ENCODE measurements at regions not wholly inside any gene's neighbourhood (a gene's known extent, or its start where the extent isn't known, plus 50 kb on each side); places are given as distances from the start of the nearest gene placed in this dataset.

GRCh38 chr1:24989082-24989481 is 59.0 kb upstream of the RUNX3 start:
- DNase-seq (ENCODE audit: low spot score in 2 of 2) (no peak), ATAC-seq (no peak)
- Mint-ChIP-seq H3K27ac (peak overlapping the region; percentile 10 to 93), H3K9me3 (peaks cover 4 to 6% of the 10 kb centered on the region in 2 donors), H3K36me3 (peaks cover 7 to 9% of the 10 kb centered on the region in 2 donors)

- H3K9me3 Mint-ChIP-seq: peaks cover 4 to 6% of the 10 kb centered on the region in 2 donors
- peak overlapping the region; percentile 63 to 82 for H3K27ac Mint-ChIP-seq
- DNase-seq (ENCODE audit: low spot score in 2 of 2): no peak
- peaks cover 7 to 9% of the 10 kb centered on the region in 2 donors for H3K36me3 Mint-ChIP-seq
- ATAC-seq: no peak
Observed at GRCh38 chr1:24988558-24988912, 58.5 kb upstream of the RUNX3 start.

- Mint-ChIP-seq H3K27ac (peak overlapping the region; percentile 63 to 82), H3K9me3 (peaks cover 4 to 6% of the 10 kb centered on the region in 2 donors), H3K36me3 (peaks cover 7 to 9% of the 10 kb centered on the region in 2 donors)
- DNase-seq (ENCODE audit: low spot score in 2 of 2) (no peak), ATAC-seq (peak; percentile 56 to 73)
Observed at GRCh38 chr1:24987875-24988557, 57.9 kb upstream of the RUNX3 start.

- DNase-seq (ENCODE audit: low spot score in 2 of 2) (no peak), ATAC-seq (no peak)
- peak overlapping the region in 1 of 2 donors; percentile 82 for H3K27ac Mint-ChIP-seq
- H3K9me3 Mint-ChIP-seq: peaks cover 4 to 6% of the 10 kb centered on the region in 2 donors
- peaks cover 7 to 9% of the 10 kb centered on the region in 2 donors for H3K36me3 Mint-ChIP-seq
Observed at GRCh38 chr1:24987424-24987823, 57.3 kb upstream of the RUNX3 start.

DNA sequence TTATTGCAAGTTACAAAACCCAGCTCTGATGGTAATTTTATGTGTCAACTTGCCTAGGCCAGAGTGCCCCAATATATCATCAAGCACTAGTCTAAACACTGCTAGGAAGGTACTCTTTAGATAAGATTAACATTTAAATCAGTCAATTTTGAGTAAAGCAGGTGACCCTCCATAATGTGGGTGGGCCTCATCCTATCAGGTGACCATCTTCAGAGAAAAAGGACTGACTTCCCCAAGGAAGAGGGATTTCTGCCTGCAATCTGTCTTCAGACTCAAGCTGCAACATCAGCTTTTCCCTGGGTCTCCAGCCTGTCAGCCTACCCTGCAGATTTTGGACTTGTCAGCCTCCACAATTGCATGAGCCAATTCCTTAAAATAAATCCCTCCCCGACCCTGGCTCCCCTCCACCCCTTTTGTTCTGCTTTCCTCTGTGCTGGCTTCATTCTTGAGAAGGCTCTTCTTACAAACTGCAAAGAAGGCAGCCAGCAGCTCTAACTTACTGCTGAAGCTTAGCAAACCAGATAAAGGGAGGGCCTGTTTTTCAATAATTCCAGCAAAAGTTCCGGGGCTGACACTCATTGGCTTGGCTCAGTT is 56.4 kb upstream of the RUNX3 start:
- DNase-seq (ENCODE audit: low spot score in 2 of 2) (no peak), ATAC-seq (no peak)
- peaks cover 7 to 9% of the 10 kb centered on the region in 2 donors for H3K36me3 Mint-ChIP-seq
- peak overlapping the region in 1 of 2 donors; percentile 74 for H3K27ac Mint-ChIP-seq
- peaks cover 4 to 6% of the 10 kb centered on the region in 2 donors for H3K9me3 Mint-ChIP-seq

DNA sequence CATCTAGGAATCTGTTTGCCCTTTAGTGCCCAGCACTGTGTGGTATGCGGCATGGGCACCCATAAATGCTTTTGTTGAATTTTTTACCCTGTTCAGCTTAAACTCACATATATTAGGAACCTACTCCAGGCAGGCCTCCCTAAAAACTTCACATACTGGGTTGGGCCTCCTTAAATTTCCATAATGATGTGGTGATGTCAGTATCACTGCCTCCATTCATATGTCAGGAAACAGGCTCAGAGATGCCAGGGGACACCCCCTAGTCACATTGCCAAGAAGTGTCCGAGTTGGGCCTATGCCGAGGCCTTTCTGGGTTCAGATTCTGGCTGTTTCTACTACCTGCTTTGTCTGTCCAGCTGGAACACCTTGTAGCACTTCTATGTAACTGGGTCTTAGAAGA is 55.7 kb upstream of the RUNX3 start:
- H3K27ac Mint-ChIP-seq: peak overlapping the region in 1 of 2 donors; percentile 74
- H3K9me3 Mint-ChIP-seq: peaks cover 4 to 6% of the 10 kb centered on the region in 2 donors
- no peak for DNase-seq (ENCODE audit: low spot score in 2 of 2)
- H3K36me3 Mint-ChIP-seq: peaks cover 7 to 9% of the 10 kb centered on the region in 2 donors
- ATAC-seq: no peak

DNA sequence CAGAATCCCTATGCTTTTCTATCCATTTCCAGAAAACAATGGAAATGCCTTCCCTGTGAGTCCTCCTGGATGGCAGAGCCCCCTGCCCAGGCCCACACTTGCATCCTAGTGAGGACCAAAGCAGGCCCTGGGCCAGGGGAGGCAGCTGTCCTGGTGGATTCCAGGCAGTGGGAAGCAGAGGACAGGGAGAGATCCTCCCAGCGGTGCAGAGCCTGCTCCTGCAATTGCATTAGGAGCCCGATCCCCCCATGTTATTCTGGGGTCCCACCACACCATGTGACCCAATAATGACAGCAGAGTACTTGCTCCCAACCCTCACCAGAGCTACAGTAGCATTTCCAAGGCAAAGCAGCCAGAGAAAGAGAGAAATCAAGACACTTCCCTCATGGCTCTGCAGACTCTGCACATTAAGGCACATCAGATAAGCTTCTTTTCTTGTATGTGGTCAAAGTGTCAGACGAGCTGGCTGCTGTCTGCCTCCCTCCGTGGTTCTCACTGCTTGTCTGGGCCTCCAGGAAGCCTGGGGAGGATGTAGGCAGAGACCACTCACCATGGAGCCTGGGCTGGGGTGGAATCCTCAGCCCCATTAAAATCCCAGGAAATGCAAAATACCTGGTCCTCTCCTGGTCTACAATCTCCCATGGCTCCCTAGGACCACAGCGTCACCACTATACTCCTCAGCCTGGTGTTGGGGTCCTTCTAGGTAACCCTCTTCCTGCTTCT is 54.9 kb upstream of the RUNX3 start:
- DNase-seq (ENCODE audit: low spot score in 2 of 2): no peak
- Mint-ChIP-seq H3K27ac (peak overlapping the region in 1 of 2 donors; percentile 74), H3K9me3 (peaks cover 4 to 6% of the 10 kb centered on the region in 2 donors), H3K36me3 (peaks cover 7 to 9% of the 10 kb centered on the region in 2 donors)
- no peak for ATAC-seq

- H3K27ac Mint-ChIP-seq: peak overlapping the region in 1 of 2 donors; percentile 86
Observed at GRCh38 chr1:24984300-24984699, 54.2 kb upstream of the RUNX3 start.

DNA sequence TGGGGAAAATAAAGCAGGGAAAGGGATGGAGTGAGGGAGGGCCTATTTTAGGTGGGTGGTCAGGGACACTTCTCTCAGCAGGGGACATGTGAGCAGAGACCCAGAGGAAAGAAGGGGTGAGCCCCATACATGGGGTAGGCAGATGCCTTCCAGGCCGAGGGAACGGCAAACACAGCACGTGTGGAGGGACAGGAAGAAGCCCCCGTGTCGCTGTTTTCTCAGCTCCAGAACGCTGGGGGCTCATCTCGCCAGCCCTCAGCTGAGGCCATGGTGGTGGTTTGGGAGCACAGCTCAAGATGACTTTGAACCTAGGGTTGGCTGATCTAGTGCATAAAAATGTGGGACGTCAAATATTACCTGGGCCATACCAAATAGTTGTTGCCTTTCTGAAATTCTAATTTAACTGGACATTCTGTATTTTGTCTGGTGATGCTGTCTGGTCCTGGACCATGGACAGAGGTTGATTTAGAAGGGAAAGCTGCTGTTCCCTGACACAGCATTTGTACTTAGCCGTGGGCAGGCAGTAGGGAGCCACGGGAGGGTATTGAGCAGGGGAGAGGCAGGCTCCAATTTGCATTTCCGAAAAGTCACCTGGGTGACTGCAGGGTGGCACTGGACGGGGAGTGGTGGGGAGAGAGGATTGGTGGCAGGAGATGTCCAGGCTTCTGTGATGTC is 53.1 kb upstream of the RUNX3 start:
- ATAC-seq: no peak
- peaks cover 5% of the 10 kb centered on the region in 2 donors for H3K9me3 Mint-ChIP-seq
- no peak for DNase-seq (ENCODE audit: low spot score in 2 of 2)
- H3K27ac Mint-ChIP-seq: peak overlapping the region; percentile 19 to 86
- H3K36me3 Mint-ChIP-seq: peaks cover 7 to 9% of the 10 kb centered on the region in 2 donors

More at GRCh38 chr1:24984300-24984699, 54.2 kb upstream of the RUNX3 start:
- Mint-ChIP-seq H3K36me3 (peaks cover 7 to 9% of the 10 kb centered on the region in 2 donors), H3K9me3 (peaks cover 4 to 6% of the 10 kb centered on the region in 2 donors)
- no peak for DNase-seq (ENCODE audit: low spot score in 2 of 2)
- no peak for ATAC-seq

DNA sequence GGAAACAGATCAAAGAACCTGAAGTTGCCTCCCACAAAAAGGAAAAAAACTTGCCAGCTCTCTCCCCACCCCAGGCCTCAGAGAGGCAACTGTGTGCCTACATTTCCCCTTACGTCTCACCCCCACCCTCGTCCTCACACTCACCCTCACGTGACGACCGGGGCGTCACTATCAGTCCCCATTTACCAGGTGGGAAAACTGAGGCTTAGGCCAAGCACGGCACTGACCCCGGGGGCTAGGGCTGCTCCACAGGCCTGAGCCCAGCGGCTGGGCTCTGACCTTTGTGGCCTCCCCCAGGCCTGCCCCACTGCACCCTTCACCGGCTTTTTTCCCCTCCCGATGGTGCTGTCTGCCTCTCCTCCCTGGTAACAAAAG is 51.5 kb upstream of the RUNX3 start:
- Mint-ChIP-seq H3K9me3 (peaks cover 4 to 11% of the 10 kb centered on the region in 2 donors), H3K27ac (peak overlapping the region; percentile 86 to 94), H3K36me3 (peaks cover 11 to 13% of the 10 kb centered on the region in 2 donors)
- peak in 1 of 2 donors; percentile 78 for DNase-seq (ENCODE audit: low spot score in 2 of 2)
- ATAC-seq: peak; percentile 47 to 81

DNA sequence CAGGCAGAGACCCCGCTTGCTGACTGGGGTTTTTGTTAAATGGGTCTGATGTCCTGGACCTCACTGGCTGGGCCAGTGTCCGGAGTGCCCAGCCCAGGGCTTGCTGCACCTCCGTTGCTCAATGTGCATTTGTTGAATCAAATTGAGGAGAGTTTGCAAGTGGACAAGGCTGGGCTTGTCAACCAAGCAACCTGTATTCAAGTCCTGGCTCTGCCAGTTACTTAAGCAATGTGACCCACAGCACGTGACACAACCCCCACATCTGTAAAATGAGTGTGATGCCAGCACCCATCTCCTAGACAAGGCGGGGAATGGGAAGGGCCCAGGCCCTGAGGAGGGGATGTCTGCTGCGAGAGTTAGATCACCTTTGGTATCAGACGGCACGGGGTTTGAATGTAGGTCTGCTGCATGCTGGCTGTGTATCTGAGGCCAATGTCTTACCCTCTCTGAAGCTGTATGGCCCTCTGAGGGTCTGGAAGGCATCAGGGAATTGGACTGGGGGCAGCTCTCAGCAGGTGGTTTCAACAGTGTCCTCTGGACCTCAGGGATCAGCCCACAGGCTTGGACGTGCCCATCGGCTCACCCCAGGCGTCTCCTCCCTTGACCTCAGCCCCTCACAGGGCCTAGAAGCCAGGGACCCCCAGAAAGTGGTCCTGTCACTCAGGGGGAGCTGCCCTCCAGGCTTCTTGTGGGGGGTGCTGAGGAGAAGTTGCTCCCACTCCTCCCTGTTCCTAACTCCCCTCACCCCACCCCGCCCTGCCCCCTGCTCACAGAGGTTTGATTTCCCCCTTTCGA is 51.0 kb upstream of the RUNX3 start:
- DNase-seq (ENCODE audit: low spot score in 2 of 2): no peak
- ATAC-seq: peak; percentile 11 to 34

More for the DNA sequence above, 51.0 kb upstream of the RUNX3 start:
- H3K36me3 Mint-ChIP-seq: peaks cover 17 to 19% of the 10 kb centered on the region in 2 donors
- peaks cover 10 to 16% of the 10 kb centered on the region in 2 donors for H3K9me3 Mint-ChIP-seq
- peak overlapping the region; percentile 86 to 94 for H3K27ac Mint-ChIP-seq
